ENCODE measurements at regions not wholly inside any gene's neighbourhood (a gene's known extent, or its start where the extent isn't known, plus 50 kb on each side); places are given as distances from the start of the nearest gene placed in this dataset.

DNA sequence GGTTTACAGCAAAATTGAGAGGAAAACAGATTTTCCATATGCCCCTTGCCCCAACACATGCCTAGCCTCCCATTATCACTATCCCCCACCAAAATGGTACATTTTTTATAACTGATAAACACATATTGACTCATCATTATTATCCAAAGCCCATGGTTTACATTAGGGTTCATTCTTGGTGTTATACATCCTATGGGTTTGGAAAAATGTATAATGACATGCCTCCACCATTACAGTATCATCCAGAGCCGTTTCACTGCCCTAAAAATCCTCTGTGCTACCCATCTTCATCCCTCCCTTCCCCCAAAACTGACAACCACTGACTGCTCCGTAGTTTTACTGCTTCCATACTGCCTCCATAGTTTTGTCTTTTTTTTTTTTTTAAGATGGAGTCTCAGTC is 111.1 kb downstream of the ACTL7B start:
- TF ChIP-seq, protein P1, sequence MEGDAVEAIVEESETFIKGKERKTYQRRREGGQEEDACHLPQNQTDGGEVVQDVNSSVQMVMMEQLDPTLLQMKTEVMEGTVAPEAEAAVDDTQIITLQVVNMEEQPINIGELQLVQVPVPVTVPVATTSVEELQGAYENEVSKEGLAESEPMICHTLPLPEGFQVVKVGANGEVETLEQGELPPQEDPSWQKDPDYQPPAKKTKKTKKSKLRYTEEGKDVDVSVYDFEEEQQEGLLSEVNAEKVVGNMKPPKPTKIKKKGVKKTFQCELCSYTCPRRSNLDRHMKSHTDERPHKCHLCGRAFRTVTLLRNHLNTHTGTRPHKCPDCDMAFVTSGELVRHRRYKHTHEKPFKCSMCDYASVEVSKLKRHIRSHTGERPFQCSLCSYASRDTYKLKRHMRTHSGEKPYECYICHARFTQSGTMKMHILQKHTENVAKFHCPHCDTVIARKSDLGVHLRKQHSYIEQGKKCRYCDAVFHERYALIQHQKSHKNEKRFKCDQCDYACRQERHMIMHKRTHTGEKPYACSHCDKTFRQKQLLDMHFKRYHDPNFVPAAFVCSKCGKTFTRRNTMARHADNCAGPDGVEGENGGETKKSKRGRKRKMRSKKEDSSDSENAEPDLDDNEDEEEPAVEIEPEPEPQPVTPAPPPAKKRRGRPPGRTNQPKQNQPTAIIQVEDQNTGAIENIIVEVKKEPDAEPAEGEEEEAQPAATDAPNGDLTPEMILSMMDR (IDR thresholded peaks at IDR 0.05; ENCODE audit: insufficient read depth, low read depth, low read length), result no peak
- TF ChIP-seq EZH2 (IDR thresholded peaks at IDR 0.05; ENCODE audit: insufficient read depth, low read length), result no peak

Data from astrocyte (in vitro differentiated cells and primary cell).